ENCODE measurements at regions not wholly inside any gene's neighbourhood (a gene's known extent, or its start where the extent isn't known, plus 50 kb on each side); places are given as distances from the start of the nearest gene placed in this dataset.
"Not testable (repeated sequence)": the region's sequence is repeated elsewhere in the genome, so short reads cannot be mapped to it uniquely, and the experiment has no call there.

GRCh38 chr5:67942421-67942820 lies 273.1 kb upstream of the PIK3R1 start:
- no peaks in the 10 kb centered on the region for H3K4me1 ChIP-seq (ENCODE audit: insufficient read depth, low read length)
- H3K9me3 ChIP-seq (ENCODE audit: low read length): no peaks in the 10 kb centered on the region
- Mint-ChIP-seq H3K4me1 (no peaks in the 10 kb centered on the region), H3K27ac (no peak overlapping the region), H3K9me3 (peaks cover 0 to under 1% (median 0%) of the 10 kb centered on the region in 5 donors), H3K4me3 (no peak overlapping the region), H3K27me3 (peaks cover 0 to 17% of the 10 kb centered on the region in 2 donors), H3K36me3 (no peaks in the 10 kb centered on the region)
- H3K36me3 ChIP-seq (ENCODE audit: insufficient read depth, low read length): no peaks in the 10 kb centered on the region
- CTCF ChIA-PET: no interaction called here
- POLR2A ChIA-PET: no interaction called here
- DNase-seq: no peak
- no peak overlapping the region for H3K27ac ChIP-seq (ENCODE audit: low read depth, low read length)
- no peaks in the 10 kb centered on the region for H3K27me3 ChIP-seq (ENCODE audit: insufficient read depth, low read length, poor library complexity, severe bottlenecking)
- no peak overlapping the region for H3K4me3 ChIP-seq (ENCODE audit: low read length)

GRCh38 chr5:67941614-67942401 lies 273.7 kb upstream of the PIK3R1 start:
- H3K9me3 ChIP-seq (ENCODE audit: low read length): no peaks in the 10 kb centered on the region
- H3K27me3 ChIP-seq (ENCODE audit: insufficient read depth, low read length, poor library complexity, severe bottlenecking): no peaks in the 10 kb centered on the region
- no peaks in the 10 kb centered on the region for H3K4me1 ChIP-seq (ENCODE audit: insufficient read depth, low read length)
- H3K4me3 ChIP-seq (ENCODE audit: low read length): no peak overlapping the region
- H3K36me3 Mint-ChIP-seq: no peaks in the 10 kb centered on the region
- H3K27ac ChIP-seq (ENCODE audit: low read depth, low read length): no peak overlapping the region
- no peak overlapping the region for H3K4me3 Mint-ChIP-seq
- DNase-seq: no peak
- ChIA-PET CTCF (no interaction called here), POLR2A (no interaction called here)
- no peaks in the 10 kb centered on the region for H3K9me3 Mint-ChIP-seq
- peaks cover 0 to 17% of the 10 kb centered on the region in 2 donors for H3K27me3 Mint-ChIP-seq
- H3K4me1 Mint-ChIP-seq: no peaks in the 10 kb centered on the region
- no peaks in the 10 kb centered on the region for H3K36me3 ChIP-seq (ENCODE audit: insufficient read depth, low read length)
- no peak overlapping the region for H3K27ac Mint-ChIP-seq

- no peak for DNase-seq
- H3K4me3 ChIP-seq (ENCODE audit: low read length): no peak overlapping the region
- no peaks in the 10 kb centered on the region for H3K4me1 Mint-ChIP-seq
- H3K4me3 Mint-ChIP-seq: no peak overlapping the region
- H3K36me3 ChIP-seq (ENCODE audit: insufficient read depth, low read length): no peaks in the 10 kb centered on the region
- H3K36me3 Mint-ChIP-seq: no peaks in the 10 kb centered on the region
- peaks cover 0 to 5% of the 10 kb centered on the region in 2 donors for H3K27me3 Mint-ChIP-seq
- H3K9me3 ChIP-seq (ENCODE audit: low read length): no peaks in the 10 kb centered on the region
- ChIA-PET CTCF (interaction anchor here (1.4 kb wide), 1 partner anchor 35 kb away, joined by 3 read pairs; no protein-coding TSS in a partner anchor), POLR2A (no interaction called here)
- H3K27me3 ChIP-seq (ENCODE audit: insufficient read depth, low read length, poor library complexity, severe bottlenecking): no peaks in the 10 kb centered on the region
- no peaks in the 10 kb centered on the region for H3K4me1 ChIP-seq (ENCODE audit: insufficient read depth, low read length)
- no peak overlapping the region for H3K27ac ChIP-seq (ENCODE audit: low read depth, low read length)
- H3K27ac Mint-ChIP-seq: peak overlapping the region in 1 of 8 donors; percentile 11
- no peaks in the 10 kb centered on the region for H3K9me3 Mint-ChIP-seq
Measured at GRCh38 chr5:67935908-67936566, 279.5 kb upstream of the PIK3R1 start.

GRCh38 chr5:67934976-67935375 lies 280.6 kb upstream of the PIK3R1 start:
- H3K4me1 ChIP-seq (ENCODE audit: insufficient read depth, low read length): no peaks in the 10 kb centered on the region
- CTCF ChIA-PET: no interaction called here
- POLR2A ChIA-PET: no interaction called here
- DNase-seq: no peak
- no peak overlapping the region for H3K27ac Mint-ChIP-seq
- no peak overlapping the region for H3K4me3 Mint-ChIP-seq
- no peaks in the 10 kb centered on the region for H3K36me3 Mint-ChIP-seq
- no peaks in the 10 kb centered on the region for H3K27me3 Mint-ChIP-seq
- H3K9me3 ChIP-seq (ENCODE audit: low read length): no peaks in the 10 kb centered on the region
- H3K27me3 ChIP-seq (ENCODE audit: insufficient read depth, low read length, poor library complexity, severe bottlenecking): no peaks in the 10 kb centered on the region
- no peaks in the 10 kb centered on the region for H3K4me1 Mint-ChIP-seq
- no peak overlapping the region for H3K4me3 ChIP-seq (ENCODE audit: low read length)
- no peaks in the 10 kb centered on the region for H3K36me3 ChIP-seq (ENCODE audit: insufficient read depth, low read length)
- H3K9me3 Mint-ChIP-seq: no peaks in the 10 kb centered on the region
- no peak overlapping the region for H3K27ac ChIP-seq (ENCODE audit: low read depth, low read length)

GRCh38 chr5:67925511-67925910 lies 290.0 kb upstream of the PIK3R1 start:
- H3K9me3 Mint-ChIP-seq: no peaks in the 10 kb centered on the region

DNA sequence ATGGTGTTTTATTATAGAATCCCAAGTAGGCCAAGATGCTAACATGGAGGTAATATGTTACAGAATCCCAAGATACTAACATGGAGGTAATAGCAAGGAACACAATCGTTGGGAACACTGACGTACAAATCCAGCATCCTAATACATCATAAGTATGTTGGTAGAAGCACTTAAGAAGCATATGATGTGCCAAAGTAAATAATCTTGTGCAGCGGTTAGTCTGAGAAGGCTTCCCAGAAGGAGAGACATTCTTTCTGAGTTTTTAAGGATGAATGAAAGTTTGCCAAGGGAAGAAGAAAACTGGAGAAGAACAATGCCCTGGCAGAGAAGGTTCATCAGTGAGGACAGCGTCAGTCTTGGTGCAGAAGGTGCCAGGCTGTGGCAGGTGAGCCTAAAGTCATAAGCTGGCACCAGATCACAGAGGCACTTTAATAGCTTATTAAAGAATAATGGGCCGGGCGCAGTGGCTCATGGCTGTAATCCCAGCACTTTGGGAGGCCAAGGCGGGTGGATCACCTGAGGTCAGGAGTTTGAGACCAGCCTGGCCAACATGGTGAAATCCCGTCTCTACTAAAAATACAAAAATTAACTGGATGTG lies 294.5 kb upstream of the PIK3R1 start:
- Mint-ChIP-seq H3K27ac (no peak overlapping the region), H3K27me3 (peaks cover 8 to 15% of the 10 kb centered on the region in 2 donors), H3K9me3 (peaks cover 3 to 11% (median 8%) of the 10 kb centered on the region in 5 donors), H3K4me1 (no peaks in the 10 kb centered on the region), H3K4me3 (no peak overlapping the region), H3K36me3 (peaks cover 0 to 8% (median 3%) of the 10 kb centered on the region in 3 donors)
- no peaks in the 10 kb centered on the region for H3K27me3 ChIP-seq (ENCODE audit: insufficient read depth, low read length, poor library complexity, severe bottlenecking)
- DNase-seq: no peak
- H3K4me1 ChIP-seq (ENCODE audit: insufficient read depth, low read length): no peaks in the 10 kb centered on the region
- POLR2A ChIA-PET: no interaction called here
- CTCF ChIA-PET: no interaction called here
- no peaks in the 10 kb centered on the region for H3K36me3 ChIP-seq (ENCODE audit: insufficient read depth, low read length)
- H3K27ac ChIP-seq (ENCODE audit: low read depth, low read length): no peak overlapping the region
- H3K9me3 ChIP-seq (ENCODE audit: low read length): no peaks in the 10 kb centered on the region
- H3K4me3 ChIP-seq (ENCODE audit: low read length): no peak overlapping the region

More at GRCh38 chr5:67925511-67925910, 290.0 kb upstream of the PIK3R1 start:
- Mint-ChIP-seq H3K36me3 (no peaks in the 10 kb centered on the region), H3K27me3 (peaks cover 3 to 20% of the 10 kb centered on the region in 2 donors), H3K4me3 (no peak overlapping the region), H3K4me1 (no peaks in the 10 kb centered on the region), H3K27ac (no peak overlapping the region)
- Histone ChIP-seq H3K36me3 (ENCODE audit: insufficient read depth, low read length) (no peaks in the 10 kb centered on the region), H3K27ac (ENCODE audit: low read depth, low read length) (no peak overlapping the region), H3K4me1 (ENCODE audit: insufficient read depth, low read length) (no peaks in the 10 kb centered on the region), H3K27me3 (ENCODE audit: insufficient read depth, low read length, poor library complexity, severe bottlenecking) (no peaks in the 10 kb centered on the region), H3K9me3 (ENCODE audit: low read length) (no peaks in the 10 kb centered on the region), H3K4me3 (ENCODE audit: low read length) (no peak overlapping the region)
- no peak for DNase-seq
- POLR2A ChIA-PET: no interaction called here
- CTCF ChIA-PET: no interaction called here

DNA sequence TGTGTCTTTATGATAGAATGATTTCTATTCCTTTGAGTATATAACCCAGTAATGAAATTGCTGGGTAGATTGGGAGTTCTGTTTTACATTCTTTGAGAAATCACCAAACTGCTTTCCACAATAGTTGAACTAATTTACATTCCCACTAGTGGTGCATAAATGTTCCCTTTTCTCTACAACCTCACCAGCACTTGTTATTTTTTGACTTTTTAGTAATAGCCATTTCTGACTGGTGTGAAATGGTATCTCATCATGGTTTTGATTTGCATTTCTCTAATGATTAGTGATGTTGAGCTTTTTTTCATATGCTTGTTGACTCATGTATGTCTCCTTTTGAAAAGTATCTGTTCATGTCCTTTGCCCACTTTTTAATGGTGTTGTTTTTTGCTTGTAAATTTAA lies 296.0 kb upstream of the PIK3R1 start:
- H3K36me3 ChIP-seq (ENCODE audit: insufficient read depth, low read length); H3K27ac Mint-ChIP-seq; H3K4me3 ChIP-seq (ENCODE audit: low read length); H3K36me3 Mint-ChIP-seq; CTCF ChIA-PET; DNase-seq; H3K27ac ChIP-seq (ENCODE audit: low read depth, low read length); POLR2A ChIA-PET; H3K27me3 ChIP-seq (ENCODE audit: insufficient read depth, low read length, poor library complexity, severe bottlenecking); H3K4me1 Mint-ChIP-seq; H3K4me1 ChIP-seq (ENCODE audit: insufficient read depth, low read length); H3K9me3 ChIP-seq (ENCODE audit: low read length); H3K4me3 Mint-ChIP-seq: not testable (repeated sequence)
- H3K27me3 Mint-ChIP-seq: peaks cover 5 to 11% of the 10 kb centered on the region in 2 donors
- peaks cover 3 to 11% (median 8%) of the 10 kb centered on the region in 5 donors for H3K9me3 Mint-ChIP-seq

- H3K4me3 ChIP-seq (ENCODE audit: low read length): no peak overlapping the region
- DNase-seq: no peak
- H3K4me1 Mint-ChIP-seq: no peaks in the 10 kb centered on the region
Measured at GRCh38 chr5:67917561-67917960, 298.0 kb upstream of the PIK3R1 start.

More at GRCh38 chr5:67917561-67917960, 298.0 kb upstream of the PIK3R1 start:
- H3K27ac Mint-ChIP-seq: no peak overlapping the region
- ChIA-PET CTCF (no interaction called here), POLR2A (no interaction called here)
- H3K27me3 ChIP-seq (ENCODE audit: insufficient read depth, low read length, poor library complexity, severe bottlenecking): no peaks in the 10 kb centered on the region
- H3K4me3 Mint-ChIP-seq: no peak overlapping the region
- H3K9me3 ChIP-seq (ENCODE audit: low read length): no peaks in the 10 kb centered on the region
- no peaks in the 10 kb centered on the region for H3K36me3 ChIP-seq (ENCODE audit: insufficient read depth, low read length)
- peaks cover 3 to 11% (median 8%) of the 10 kb centered on the region in 5 donors for H3K9me3 Mint-ChIP-seq
- H3K4me1 ChIP-seq (ENCODE audit: insufficient read depth, low read length): no peaks in the 10 kb centered on the region
- peaks cover 0 to 8% (median 3%) of the 10 kb centered on the region in 3 donors for H3K36me3 Mint-ChIP-seq
- H3K27me3 Mint-ChIP-seq: peaks cover 7% of the 10 kb centered on the region in 2 donors
- H3K27ac ChIP-seq (ENCODE audit: low read depth, low read length): no peak overlapping the region

All from CD8-positive, alpha-beta memory T cell (primary cell).